Liver (tissue), 8 donors: ENCODE measurements at regions not wholly inside any gene's neighbourhood (a gene's known extent, or its start where the extent isn't known, plus 50 kb on each side); places are given as distances from the start of the nearest gene placed in this dataset.

Experiments
- DNase-seq: peaks from one replicate; pipeline ENCODE4 v3.0.0-alpha.2; 2017; ENCODE audit warnings: low spot score
- H3K27ac ChIP-seq, 2 donors: one replicate each; pipeline ENCODE4 v1.7.0; 2013; ENCODE audit warnings: inconsistent platforms in 2 of 2, low read length in 2 of 2, control low read depth in 1 of 2, low read depth in 1 of 2, mild to moderate bottlenecking in 1 of 2
- H3K27me3 ChIP-seq, 4 donors: one replicate each; pipeline versions ENCODE4 v1.6.1 to v1.7.0; 2013; ENCODE audit warnings: low read length in 3 of 4, inconsistent platforms in 1 of 4, mild to moderate bottlenecking in 1 of 4, moderate library complexity in 1 of 4; ENCODE audit not compliant: control insufficient read depth in 4 of 4, insufficient read depth in 4 of 4
- H3K36me3 ChIP-seq, 4 donors: one replicate each; pipeline versions ENCODE4 v1.6.1 to v1.7.0; 2013; ENCODE audit warnings: low read length in 3 of 4, mild to moderate bottlenecking in 3 of 4, low read depth in 1 of 4, moderate library complexity in 1 of 4; ENCODE audit not compliant: control insufficient read depth in 4 of 4, insufficient read depth in 3 of 4
- H3K4me1 ChIP-seq, 4 donors: one replicate each; pipeline versions ENCODE4 v1.6.1 to v1.7.0; 2013; ENCODE audit warnings: low read length in 3 of 4, mild to moderate bottlenecking in 3 of 4, moderate library complexity in 1 of 4; ENCODE audit not compliant: control insufficient read depth in 4 of 4, insufficient read depth in 4 of 4
- H3K4me3 ChIP-seq, 3 donors: one replicate each; pipeline versions ENCODE4 v1.6.1 to v1.7.0; 2013; ENCODE audit warnings: low read length in 3 of 3, control low read depth in 1 of 3, low read depth in 1 of 3, mild to moderate bottlenecking in 1 of 3
- H3K9ac ChIP-seq, 2 donors: one replicate each; pipeline ENCODE4 v1.7.0; 2013; ENCODE audit warnings: low read length in 2 of 2, mild to moderate bottlenecking in 2 of 2, moderate library complexity in 2 of 2, control low read depth in 1 of 2, low read depth in 1 of 2
- H3K9me3 ChIP-seq, 4 donors: one replicate each; pipeline versions ENCODE4 v1.6.1 to v1.7.0; 2013; ENCODE audit warnings: low read length in 3 of 4; ENCODE audit not compliant: control insufficient read depth in 4 of 4
- EGR1 ChIP-seq, 2 donors: IDR thresholded peaks; 2 replicates each; pipeline ENCODE4 v1.6.1; 2016 to 2018; ENCODE audit warnings: antibody characterized with exemption in 2 of 2, low read depth in 2 of 2
- FOXA1 ChIP-seq: IDR thresholded peaks from 2 replicates; pipeline ENCODE4 v1.6.1; 2016; ENCODE audit warnings: antibody characterized with exemption
- GABPA ChIP-seq, 2 donors: IDR thresholded peaks in 1 of 2; conservative IDR thresholded peaks in 1 of 2; 2 replicates each; pipeline ENCODE4 v1.6.1; 2016; ENCODE audit warnings: antibody characterized with exemption in 2 of 2, mild to moderate bottlenecking in 1 of 2, moderate library complexity in 1 of 2
- HNF4A ChIP-seq, 2 donors: conservative IDR thresholded peaks; 2 replicates each; pipeline ENCODE4 v1.6.1; 2016; ENCODE audit warnings: antibody characterized with exemption in 2 of 2, mild to moderate bottlenecking in 2 of 2
- JUND ChIP-seq, 2 donors: IDR thresholded peaks; 2 replicates each; pipeline ENCODE4 v1.6.1; 2016; ENCODE audit warnings: antibody characterized with exemption in 2 of 2
- NR2F2 ChIP-seq: IDR thresholded peaks from 2 replicates; pipeline ENCODE4 v1.6.1; 2016; ENCODE audit warnings: antibody characterized with exemption
- RAD21 ChIP-seq, 2 donors: IDR thresholded peaks; 2 replicates each; pipeline ENCODE4 v1.6.1; 2016; ENCODE audit warnings: antibody characterized with exemption in 2 of 2, mild to moderate bottlenecking in 2 of 2
- SP1 ChIP-seq: IDR thresholded peaks from 2 replicates; pipeline ENCODE4 v1.6.1; 2018; ENCODE audit warnings: antibody characterized with exemption, mild to moderate bottlenecking
- TAF1 ChIP-seq: conservative IDR thresholded peaks from 2 replicates; pipeline ENCODE4 v1.6.1; 2016; ENCODE audit warnings: antibody characterized with exemption, mild to moderate bottlenecking
- YY1 ChIP-seq: IDR thresholded peaks from 2 replicates; pipeline ENCODE4 v1.6.1; 2016; ENCODE audit warnings: antibody characterized with exemption, mild to moderate bottlenecking
- WGBS: extraction: QIAGEN DNeasy Blood & Tissue Kit; methylation state at CpG from one replicate; pipeline ENCODE4 v1.1.7; 2013; 5-methylcytosine and 5-hydroxymethylcytosine counted together
- TF ChIP-seq, protein P1 (sequence below): IDR thresholded peaks from 2 replicates; pipeline ENCODE4 v1.6.1; 2016; ENCODE audit warnings: antibody characterized with exemption, mild to moderate bottlenecking
- TF ChIP-seq, protein P2 (sequence below): IDR thresholded peaks from 2 replicates; pipeline ENCODE4 v1.6.1; 2016; ENCODE audit warnings: antibody characterized with exemption
- TF ChIP-seq, protein P3 (sequence below): IDR thresholded peaks from 2 replicates; pipeline ENCODE4 v1.6.1; 2016; ENCODE audit warnings: antibody characterized with exemption
- TF ChIP-seq, protein P4 (sequence below): fragments of 150-350 bp; IDR thresholded peaks from 2 replicates; pipeline ENCODE4 v1.5.1; 2017; ENCODE audit warnings: improper control_type of control experiment, low read depth, low read length; ENCODE audit not compliant: missing input control
- donor health status: healthy.
- donor health status: healthy.
- donor health status: healthy.
- donor health status: healthy.
- donor health status: healthy.

DNA sequence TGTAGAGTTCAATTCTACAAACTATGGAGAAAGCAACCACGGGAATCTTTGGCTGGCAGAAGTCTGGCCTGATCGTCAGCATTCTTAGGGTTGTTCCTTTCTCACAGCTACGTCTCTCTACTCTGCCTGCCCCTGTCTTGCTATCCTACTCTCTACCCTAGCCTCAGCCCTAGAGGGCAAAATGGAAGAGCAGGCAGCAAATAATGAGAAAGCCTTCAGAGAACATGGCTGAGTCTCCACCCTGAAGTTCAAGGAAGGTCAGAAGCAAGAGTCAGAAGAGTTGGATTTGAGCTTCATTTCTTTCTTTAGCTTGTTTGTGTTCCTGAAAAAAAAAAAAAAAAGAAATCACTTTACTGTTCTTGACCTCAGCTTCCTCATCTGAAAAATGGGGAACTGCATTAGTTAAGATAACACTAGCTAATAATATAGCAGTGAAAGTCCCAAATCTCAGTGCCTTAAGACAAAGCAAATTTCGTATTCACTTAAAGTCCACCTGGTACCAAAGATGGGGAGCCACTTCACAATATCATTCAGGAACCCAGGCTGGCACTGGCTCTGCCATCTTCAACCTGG lies 50.2 kb upstream of the CCND2 start:
- 76% methylated on average over 4 of the region's 4 CpGs for WGBS
- H3K27me3 ChIP-seq = peaks cover 0 to 4% (median 0%) of the 10 kb centered on the region in 4 donors
- H3K36me3 ChIP-seq = no peaks in the 10 kb centered on the region
- no peaks in the 10 kb centered on the region for H3K4me1 ChIP-seq
- TF ChIP-seq HNF4A (conservative IDR thresholded peaks at IDR 0.05) (no peak), SP1 (no peak), JUND (IDR thresholded peaks at IDR 0.05) (no peak), RAD21 (IDR thresholded peaks at IDR 0.05) (no peak), NR2F2 (no peak), EGR1 (IDR thresholded peaks at IDR 0.05; ENCODE audit: low read depth in 2 of 2) (no peak), TAF1 (no peak), GABPA (IDR thresholded peaks at IDR 0.05 in 1 of 2, conservative IDR thresholded peaks at IDR 0.05 in 1 of 2) (no peak)
- TF ChIP-seq, protein P1, sequence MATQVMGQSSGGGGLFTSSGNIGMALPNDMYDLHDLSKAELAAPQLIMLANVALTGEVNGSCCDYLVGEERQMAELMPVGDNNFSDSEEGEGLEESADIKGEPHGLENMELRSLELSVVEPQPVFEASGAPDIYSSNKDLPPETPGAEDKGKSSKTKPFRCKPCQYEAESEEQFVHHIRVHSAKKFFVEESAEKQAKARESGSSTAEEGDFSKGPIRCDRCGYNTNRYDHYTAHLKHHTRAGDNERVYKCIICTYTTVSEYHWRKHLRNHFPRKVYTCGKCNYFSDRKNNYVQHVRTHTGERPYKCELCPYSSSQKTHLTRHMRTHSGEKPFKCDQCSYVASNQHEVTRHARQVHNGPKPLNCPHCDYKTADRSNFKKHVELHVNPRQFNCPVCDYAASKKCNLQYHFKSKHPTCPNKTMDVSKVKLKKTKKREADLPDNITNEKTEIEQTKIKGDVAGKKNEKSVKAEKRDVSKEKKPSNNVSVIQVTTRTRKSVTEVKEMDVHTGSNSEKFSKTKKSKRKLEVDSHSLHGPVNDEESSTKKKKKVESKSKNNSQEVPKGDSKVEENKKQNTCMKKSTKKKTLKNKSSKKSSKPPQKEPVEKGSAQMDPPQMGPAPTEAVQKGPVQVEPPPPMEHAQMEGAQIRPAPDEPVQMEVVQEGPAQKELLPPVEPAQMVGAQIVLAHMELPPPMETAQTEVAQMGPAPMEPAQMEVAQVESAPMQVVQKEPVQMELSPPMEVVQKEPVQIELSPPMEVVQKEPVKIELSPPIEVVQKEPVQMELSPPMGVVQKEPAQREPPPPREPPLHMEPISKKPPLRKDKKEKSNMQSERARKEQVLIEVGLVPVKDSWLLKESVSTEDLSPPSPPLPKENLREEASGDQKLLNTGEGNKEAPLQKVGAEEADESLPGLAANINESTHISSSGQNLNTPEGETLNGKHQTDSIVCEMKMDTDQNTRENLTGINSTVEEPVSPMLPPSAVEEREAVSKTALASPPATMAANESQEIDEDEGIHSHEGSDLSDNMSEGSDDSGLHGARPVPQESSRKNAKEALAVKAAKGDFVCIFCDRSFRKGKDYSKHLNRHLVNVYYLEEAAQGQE = no peak
- TF ChIP-seq, protein P2, sequence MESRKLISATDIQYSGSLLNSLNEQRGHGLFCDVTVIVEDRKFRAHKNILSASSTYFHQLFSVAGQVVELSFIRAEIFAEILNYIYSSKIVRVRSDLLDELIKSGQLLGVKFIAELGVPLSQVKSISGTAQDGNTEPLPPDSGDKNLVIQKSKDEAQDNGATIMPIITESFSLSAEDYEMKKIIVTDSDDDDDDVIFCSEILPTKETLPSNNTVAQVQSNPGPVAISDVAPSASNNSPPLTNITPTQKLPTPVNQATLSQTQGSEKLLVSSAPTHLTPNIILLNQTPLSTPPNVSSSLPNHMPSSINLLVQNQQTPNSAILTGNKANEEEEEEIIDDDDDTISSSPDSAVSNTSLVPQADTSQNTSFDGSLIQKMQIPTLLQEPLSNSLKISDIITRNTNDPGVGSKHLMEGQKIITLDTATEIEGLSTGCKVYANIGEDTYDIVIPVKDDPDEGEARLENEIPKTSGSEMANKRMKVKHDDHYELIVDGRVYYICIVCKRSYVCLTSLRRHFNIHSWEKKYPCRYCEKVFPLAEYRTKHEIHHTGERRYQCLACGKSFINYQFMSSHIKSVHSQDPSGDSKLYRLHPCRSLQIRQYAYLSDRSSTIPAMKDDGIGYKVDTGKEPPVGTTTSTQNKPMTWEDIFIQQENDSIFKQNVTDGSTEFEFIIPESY = no peak
- H3K9ac ChIP-seq = no peak overlapping the region
- no peaks in the 10 kb centered on the region for H3K9me3 ChIP-seq
- peak overlapping the region in 1 of 2 donors; percentile 46 for H3K27ac ChIP-seq
- no peak overlapping the region for H3K4me3 ChIP-seq
- peak; percentile 12 for DNase-seq

DNA sequence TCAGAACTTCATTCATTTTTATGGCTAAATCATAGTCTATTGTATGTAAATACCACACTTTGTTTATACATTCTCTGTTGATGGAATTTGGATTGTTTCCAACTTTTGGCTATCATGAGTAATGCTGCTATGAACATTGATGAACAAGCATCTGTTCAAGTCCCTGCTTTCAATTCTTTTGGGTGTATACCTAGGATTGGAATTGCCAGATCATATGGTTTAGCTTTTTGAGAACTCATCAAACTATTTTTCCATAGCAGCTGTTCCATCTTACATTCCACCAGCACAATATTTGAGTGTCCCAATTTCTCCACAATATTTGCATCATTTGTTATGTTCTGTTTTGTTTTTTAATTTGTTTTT lies 52.3 kb upstream of the CCND2 start:
- H3K4me1 ChIP-seq = no peaks in the 10 kb centered on the region
- no peaks in the 10 kb centered on the region for H3K9me3 ChIP-seq
- H3K4me3 ChIP-seq = no peak overlapping the region
- H3K27me3 ChIP-seq = peaks cover 0 to 4% (median 0%) of the 10 kb centered on the region in 4 donors
- no peak for DNase-seq
- no peak overlapping the region for H3K27ac ChIP-seq
- no peak overlapping the region for H3K9ac ChIP-seq
- no peaks in the 10 kb centered on the region for H3K36me3 ChIP-seq
- TF ChIP-seq EGR1 (IDR thresholded peaks at IDR 0.05; ENCODE audit: low read depth in 2 of 2) (no peak), NR2F2 (no peak), RAD21 (IDR thresholded peaks at IDR 0.05) (no peak), GABPA (IDR thresholded peaks at IDR 0.05 in 1 of 2, conservative IDR thresholded peaks at IDR 0.05 in 1 of 2) (no peak), SP1 (no peak), FOXA1 (no peak), TAF1 (no peak), YY1 (no peak)
- TF ChIP-seq, protein P3, sequence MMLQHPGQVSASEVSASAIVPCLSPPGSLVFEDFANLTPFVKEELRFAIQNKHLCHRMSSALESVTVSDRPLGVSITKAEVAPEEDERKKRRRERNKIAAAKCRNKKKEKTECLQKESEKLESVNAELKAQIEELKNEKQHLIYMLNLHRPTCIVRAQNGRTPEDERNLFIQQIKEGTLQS = no peak
- TF ChIP-seq, protein P2 = no peak
- TF ChIP-seq, protein P4, sequence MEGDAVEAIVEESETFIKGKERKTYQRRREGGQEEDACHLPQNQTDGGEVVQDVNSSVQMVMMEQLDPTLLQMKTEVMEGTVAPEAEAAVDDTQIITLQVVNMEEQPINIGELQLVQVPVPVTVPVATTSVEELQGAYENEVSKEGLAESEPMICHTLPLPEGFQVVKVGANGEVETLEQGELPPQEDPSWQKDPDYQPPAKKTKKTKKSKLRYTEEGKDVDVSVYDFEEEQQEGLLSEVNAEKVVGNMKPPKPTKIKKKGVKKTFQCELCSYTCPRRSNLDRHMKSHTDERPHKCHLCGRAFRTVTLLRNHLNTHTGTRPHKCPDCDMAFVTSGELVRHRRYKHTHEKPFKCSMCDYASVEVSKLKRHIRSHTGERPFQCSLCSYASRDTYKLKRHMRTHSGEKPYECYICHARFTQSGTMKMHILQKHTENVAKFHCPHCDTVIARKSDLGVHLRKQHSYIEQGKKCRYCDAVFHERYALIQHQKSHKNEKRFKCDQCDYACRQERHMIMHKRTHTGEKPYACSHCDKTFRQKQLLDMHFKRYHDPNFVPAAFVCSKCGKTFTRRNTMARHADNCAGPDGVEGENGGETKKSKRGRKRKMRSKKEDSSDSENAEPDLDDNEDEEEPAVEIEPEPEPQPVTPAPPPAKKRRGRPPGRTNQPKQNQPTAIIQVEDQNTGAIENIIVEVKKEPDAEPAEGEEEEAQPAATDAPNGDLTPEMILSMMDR = no peak
